COLO668 (cell line): ENCODE measurements at regions not wholly inside any gene's neighbourhood (a gene's known extent, or its start where the extent isn't known, plus 50 kb on each side); places are given as distances from the start of the nearest gene placed in this dataset.
"Not testable (repeated sequence)": the region's sequence is repeated elsewhere in the genome, so short reads cannot be mapped to it uniquely, and the experiment has no call there.

Experiments used
- DNase-seq: peaks from one replicate; lab custom pipeline; 2025; ENCODE audit not compliant: unreplicated experiment; lab: John Stamatoyannopoulos, UW

GRCh38 chr6:165850434-165851019 lies 187.5 kb upstream of the PDE10A start:
- DNase-seq = peak; percentile 47

- no peak for DNase-seq
Measured at GRCh38 chr6:165849534-165850430, 186.7 kb upstream of the PDE10A start.

GRCh38 chr6:165848086-165848426 lies 185.0 kb upstream of the PDE10A start:
- DNase-seq = no peak

- DNase-seq = no peak
Measured at GRCh38 chr6:165847407-165848085, 184.5 kb upstream of the PDE10A start.

- DNase-seq = peak; percentile 27
Measured at GRCh38 chr6:165846123-165846966, 183.3 kb upstream of the PDE10A start.

- no peak for DNase-seq
Measured at GRCh38 chr6:165845493-165845892, 182.5 kb upstream of the PDE10A start.

GRCh38 chr6:165844801-165845364 lies 181.8 kb upstream of the PDE10A start:
- no peak for DNase-seq

- DNase-seq = no peak
Measured at GRCh38 chr6:165844232-165844631, 181.2 kb upstream of the PDE10A start.

- no peak for DNase-seq
Measured at GRCh38 chr6:165843568-165844113, 180.6 kb upstream of the PDE10A start.

- no peak for DNase-seq
Measured at GRCh38 chr6:165843121-165843520, 180.1 kb upstream of the PDE10A start.

GRCh38 chr6:165842281-165842936 lies 179.4 kb upstream of the PDE10A start:
- no peak for DNase-seq

- DNase-seq = no peak
Measured at GRCh38 chr6:165841153-165841558, 178.1 kb upstream of the PDE10A start.

GRCh38 chr6:165837948-165838745 lies 175.1 kb upstream of the PDE10A start:
- no peak for DNase-seq

- not testable (repeated sequence) for DNase-seq
Measured at GRCh38 chr6:165836648-165837047, 173.6 kb upstream of the PDE10A start.

GRCh38 chr6:165835410-165835851 lies 172.4 kb upstream of the PDE10A start:
- DNase-seq = no peak

GRCh38 chr6:165834613-165835259 lies 171.7 kb upstream of the PDE10A start:
- peak; percentile 88 for DNase-seq

- DNase-seq = peak; percentile 64
Measured at GRCh38 chr6:165833355-165833754, 170.3 kb upstream of the PDE10A start.

GRCh38 chr6:165831812-165832510 lies 168.9 kb upstream of the PDE10A start:
- no peak for DNase-seq
